ENCODE measurements at regions not wholly inside any gene's neighbourhood (a gene's known extent, or its start where the extent isn't known, plus 50 kb on each side); places are given as distances from the start of the nearest gene placed in this dataset.

DNA sequence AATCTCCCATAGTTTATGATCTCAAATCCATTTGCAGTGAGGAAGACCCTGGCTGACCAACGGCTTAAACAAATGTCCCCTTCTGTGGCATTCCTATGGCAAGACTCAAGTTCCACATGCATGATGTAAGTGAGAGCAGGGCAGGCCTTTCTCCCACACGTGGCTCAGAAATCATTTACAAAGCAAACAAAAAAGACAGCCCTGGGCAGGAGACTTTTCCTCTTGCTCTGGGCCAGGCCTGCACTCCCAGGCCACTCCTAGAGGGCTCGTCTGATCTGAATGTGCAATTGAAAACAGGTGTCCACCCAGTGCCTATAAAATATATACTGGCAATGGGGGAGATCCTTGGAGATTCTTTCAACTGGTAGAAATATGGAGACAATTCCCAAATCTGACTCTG, 123.1 kb downstream of the DMRT2 start:
- H3K36me3 ChIP-seq (ENCODE audit: control insufficient read depth, insufficient read depth, low read length), result no peaks in the 10 kb centered on the region
- Mint-ChIP-seq H3K27me3 (ENCODE audit: insufficient read depth) (peaks cover 5% of the 10 kb centered on the region), H3K27ac (no peak overlapping the region), H3K9me3 (no peaks in the 10 kb centered on the region), H3K4me3 (no peak overlapping the region), H3K36me3 (ENCODE audit: low read depth) (no peaks in the 10 kb centered on the region), H3K4me1 (peaks cover 6% of the 10 kb centered on the region)
- TF ChIP-seq, protein P1, sequence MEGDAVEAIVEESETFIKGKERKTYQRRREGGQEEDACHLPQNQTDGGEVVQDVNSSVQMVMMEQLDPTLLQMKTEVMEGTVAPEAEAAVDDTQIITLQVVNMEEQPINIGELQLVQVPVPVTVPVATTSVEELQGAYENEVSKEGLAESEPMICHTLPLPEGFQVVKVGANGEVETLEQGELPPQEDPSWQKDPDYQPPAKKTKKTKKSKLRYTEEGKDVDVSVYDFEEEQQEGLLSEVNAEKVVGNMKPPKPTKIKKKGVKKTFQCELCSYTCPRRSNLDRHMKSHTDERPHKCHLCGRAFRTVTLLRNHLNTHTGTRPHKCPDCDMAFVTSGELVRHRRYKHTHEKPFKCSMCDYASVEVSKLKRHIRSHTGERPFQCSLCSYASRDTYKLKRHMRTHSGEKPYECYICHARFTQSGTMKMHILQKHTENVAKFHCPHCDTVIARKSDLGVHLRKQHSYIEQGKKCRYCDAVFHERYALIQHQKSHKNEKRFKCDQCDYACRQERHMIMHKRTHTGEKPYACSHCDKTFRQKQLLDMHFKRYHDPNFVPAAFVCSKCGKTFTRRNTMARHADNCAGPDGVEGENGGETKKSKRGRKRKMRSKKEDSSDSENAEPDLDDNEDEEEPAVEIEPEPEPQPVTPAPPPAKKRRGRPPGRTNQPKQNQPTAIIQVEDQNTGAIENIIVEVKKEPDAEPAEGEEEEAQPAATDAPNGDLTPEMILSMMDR (conservative IDR thresholded peaks at IDR 0.05), result no peak
- no peak overlapping the region for H3K9ac ChIP-seq (ENCODE audit: extremely low read depth, low read length, poor library complexity, severe bottlenecking)
- no peak overlapping the region for H3K27ac ChIP-seq (ENCODE audit: low read depth, low read length)
- 58% methylated on average over 3 of the region's 3 CpGs; no CpG with 5 or more reads in 1 of the 2 experiments for WGBS, 2 experiments (ENCODE audit: insufficient coverage in 1 of 2, insufficient read length in 1 of 2)
- no peak overlapping the region for H3K4me3 ChIP-seq (ENCODE audit: low read length)
- DNase-seq, result no peak
- peaks cover 6% of the 10 kb centered on the region for H3K9me3 ChIP-seq (ENCODE audit: control insufficient read depth, low read length)
- peaks cover 6% of the 10 kb centered on the region for H3K4me1 ChIP-seq (ENCODE audit: control insufficient read depth, insufficient read depth, low read length)
- H3K27me3 ChIP-seq (ENCODE audit: control insufficient read depth, insufficient read depth, low read length, poor library complexity, severe bottlenecking), result no peaks in the 10 kb centered on the region

DNA sequence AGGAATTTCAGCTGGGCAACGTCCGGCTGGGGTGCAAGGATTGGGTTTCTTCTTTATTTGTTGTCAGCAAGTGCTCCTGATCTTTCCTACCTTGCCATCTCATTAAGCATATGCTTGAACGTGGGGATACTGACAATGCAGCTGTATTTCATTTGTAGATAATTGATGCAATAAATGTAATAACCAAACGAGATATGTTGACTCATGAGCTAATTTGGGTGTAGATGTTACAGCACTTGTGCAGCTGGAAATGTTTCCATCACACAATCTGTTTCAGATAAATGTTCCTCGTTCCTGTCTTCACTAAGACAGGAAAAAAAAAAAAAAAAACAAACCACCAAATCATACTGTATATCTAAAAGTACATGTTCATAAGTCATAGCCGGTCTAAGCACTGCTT, 123.8 kb downstream of the DMRT2 start:
- H3K36me3 ChIP-seq (ENCODE audit: control insufficient read depth, insufficient read depth, low read length), result no peaks in the 10 kb centered on the region
- no peak overlapping the region for H3K4me3 ChIP-seq (ENCODE audit: low read length)
- peaks cover 6% of the 10 kb centered on the region for H3K4me1 Mint-ChIP-seq
- no peak overlapping the region for H3K9ac ChIP-seq (ENCODE audit: extremely low read depth, low read length, poor library complexity, severe bottlenecking)
- H3K27ac Mint-ChIP-seq, result no peak overlapping the region
- no peak overlapping the region for H3K27ac ChIP-seq (ENCODE audit: low read depth, low read length)
- no peak for DNase-seq
- peaks cover 10% of the 10 kb centered on the region for H3K27me3 Mint-ChIP-seq (ENCODE audit: insufficient read depth)
- peaks cover 6% of the 10 kb centered on the region for H3K4me1 ChIP-seq (ENCODE audit: control insufficient read depth, insufficient read depth, low read length)
- TF ChIP-seq, protein P1 (conservative IDR thresholded peaks at IDR 0.05), result no peak
- H3K9me3 ChIP-seq (ENCODE audit: control insufficient read depth, low read length), result no peaks in the 10 kb centered on the region
- WGBS, 2 experiments (ENCODE audit: insufficient coverage in 1 of 2, insufficient read length in 1 of 2), result 87 to 93% methylated on average over 3 to 6 of the region's 6 CpGs
- H3K4me3 Mint-ChIP-seq, result no peak overlapping the region
- no peaks in the 10 kb centered on the region for H3K36me3 Mint-ChIP-seq (ENCODE audit: low read depth)
- H3K27me3 ChIP-seq (ENCODE audit: control insufficient read depth, insufficient read depth, low read length, poor library complexity, severe bottlenecking), result no peaks in the 10 kb centered on the region
- H3K9me3 Mint-ChIP-seq, result no peaks in the 10 kb centered on the region

DNA sequence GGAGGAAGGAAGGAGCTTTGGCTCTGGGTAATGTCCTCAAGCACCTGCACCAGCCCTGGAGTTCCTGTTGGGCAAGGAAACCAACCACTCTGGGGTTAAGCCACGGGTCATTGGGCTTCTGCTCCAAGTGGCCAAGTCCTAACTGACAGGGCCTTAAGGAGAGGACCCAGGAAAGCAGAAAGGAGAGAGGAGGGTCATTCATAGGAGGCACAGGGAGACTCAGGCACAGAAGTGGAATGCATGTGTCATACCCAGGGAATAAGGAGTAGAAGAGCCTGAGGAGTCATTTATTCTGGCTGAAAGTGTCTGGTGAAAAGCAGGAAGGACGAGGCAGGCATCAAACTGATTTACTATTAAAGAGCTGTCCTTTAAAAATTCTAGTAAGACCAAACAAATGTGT, 129.2 kb downstream of the DMRT2 start:
- Mint-ChIP-seq H3K36me3 (ENCODE audit: low read depth) (no peaks in the 10 kb centered on the region), H3K27me3 (ENCODE audit: insufficient read depth) (peaks cover 12% of the 10 kb centered on the region), H3K4me1 (peaks cover 3% of the 10 kb centered on the region), H3K27ac (no peak overlapping the region), H3K9me3 (peaks cover 7% of the 10 kb centered on the region), H3K4me3 (no peak overlapping the region)
- DNase-seq, result no peak
- Histone ChIP-seq H3K36me3 (ENCODE audit: control insufficient read depth, insufficient read depth, low read length) (no peaks in the 10 kb centered on the region), H3K27ac (ENCODE audit: low read depth, low read length) (no peak overlapping the region), H3K4me3 (ENCODE audit: low read length) (no peak overlapping the region), H3K9ac (ENCODE audit: extremely low read depth, low read length, poor library complexity, severe bottlenecking) (no peak overlapping the region), H3K9me3 (ENCODE audit: control insufficient read depth, low read length) (no peaks in the 10 kb centered on the region), H3K4me1 (ENCODE audit: control insufficient read depth, insufficient read depth, low read length) (no peaks in the 10 kb centered on the region), H3K27me3 (ENCODE audit: control insufficient read depth, insufficient read depth, low read length, poor library complexity, severe bottlenecking) (no peaks in the 10 kb centered on the region)
- WGBS, 2 experiments (ENCODE audit: insufficient coverage in 1 of 2, insufficient read length in 1 of 2), result 70 to 83% methylated on average over 1 to 2 of the region's 2 CpGs
- TF ChIP-seq, protein P1 (conservative IDR thresholded peaks at IDR 0.05), result no peak

All from endodermal cell (in vitro differentiated cells).